ENCODE measurements at regions not wholly inside any gene's neighbourhood (a gene's known extent, or its start where the extent isn't known, plus 50 kb on each side); places are given as distances from the start of the nearest gene placed in this dataset.

DNA sequence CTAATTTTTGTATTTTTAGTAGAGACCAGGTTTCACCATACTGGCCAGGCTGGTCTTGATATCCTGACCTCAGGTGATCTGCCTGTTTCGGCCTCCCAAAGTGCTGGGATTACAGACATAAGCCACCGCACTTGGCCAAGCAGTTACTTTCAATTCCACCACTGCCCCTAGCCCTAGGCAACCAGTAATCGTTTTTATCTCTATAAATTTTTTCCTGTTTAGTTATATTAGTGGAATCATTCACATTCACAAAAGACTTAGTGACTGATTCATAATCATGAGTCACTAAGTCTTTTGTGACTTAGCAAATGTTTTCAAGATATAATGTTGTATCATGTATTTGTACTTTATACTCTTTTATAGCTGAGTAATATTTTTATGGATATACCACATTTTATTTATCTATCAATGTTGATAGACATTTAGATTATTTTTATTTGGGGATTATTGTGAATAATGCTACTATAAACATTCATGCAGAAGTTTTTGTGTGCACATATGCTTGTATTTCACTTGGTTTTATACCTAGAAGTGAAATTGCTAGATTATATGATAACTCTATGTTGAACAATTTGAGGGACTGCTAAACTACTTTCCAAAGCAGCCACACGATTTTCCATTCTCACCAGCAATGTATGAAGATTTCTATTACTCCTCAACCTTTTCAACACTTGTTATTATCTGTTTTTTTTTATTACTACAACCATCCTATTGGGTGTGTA lies 421.4 kb upstream of the ID4 start:
- H3K27me3 ChIP-seq (replicated peaks in 1 of 2; ENCODE audit: control insufficient read depth in 2 of 2, insufficient read depth in 2 of 2, low read length in 1 of 2) = no peaks in the 10 kb centered on the region

More for the DNA sequence above, 421.4 kb upstream of the ID4 start:
- DNase-seq (ENCODE audit: low read depth, low spot score) = no peak
- Histone ChIP-seq H3K9ac (ENCODE audit: control insufficient read depth, insufficient read depth, low read length) (no peak overlapping the region), H4K20me1 (ENCODE audit: control insufficient read depth, insufficient read depth) (no peaks in the 10 kb centered on the region), H3K27ac (ENCODE audit: control insufficient read depth, insufficient read depth) (no peak overlapping the region), H3K36me3 (ENCODE audit: control insufficient read depth in 2 of 2, insufficient read depth in 2 of 2, low read length in 1 of 2) (no peaks in the 10 kb centered on the region), H2AFZ (ENCODE audit: control insufficient read depth, low read depth, low read length) (no peak overlapping the region), H3K4me1 (ENCODE audit: control insufficient read depth, insufficient read depth, low read length) (no peaks in the 10 kb centered on the region), H3K79me2 (ENCODE audit: control insufficient read depth, insufficient read depth, low read length) (no peaks in the 10 kb centered on the region), H3K4me2 (ENCODE audit: control insufficient read depth, insufficient read depth) (no peak overlapping the region), H3K4me3 (no peak overlapping the region), H3K9me3 (replicated peaks; ENCODE audit: control insufficient read depth, insufficient read depth, low read length) (no peaks in the 10 kb centered on the region)
- intact Hi-C loops (cut with micrococcal nuclease; ENCODE audit: unreplicated experiment) (no loop called here), in situ Hi-C loops (cut with MboI) (no loop called here)
- no TSS peak for BruUV-seq (replicated peaks)
- ChIA-PET CTCF (no interaction called here), RAD21 (ENCODE audit: unreplicated experiment) (no interaction called here), SMC1A (ENCODE audit: uncharacterized antibody, unreplicated experiment) (no interaction called here), POLR2A (no interaction called here)
- WGBS (ENCODE audit: insufficient coverage, insufficient replicate concordance, low lambda C conversion rate, missing lambda C conversion rate) = 7% methylated on average over 4 of the region's 4 CpGs
- no peak for FAIRE-seq
- TF ChIP-seq, protein P1, sequence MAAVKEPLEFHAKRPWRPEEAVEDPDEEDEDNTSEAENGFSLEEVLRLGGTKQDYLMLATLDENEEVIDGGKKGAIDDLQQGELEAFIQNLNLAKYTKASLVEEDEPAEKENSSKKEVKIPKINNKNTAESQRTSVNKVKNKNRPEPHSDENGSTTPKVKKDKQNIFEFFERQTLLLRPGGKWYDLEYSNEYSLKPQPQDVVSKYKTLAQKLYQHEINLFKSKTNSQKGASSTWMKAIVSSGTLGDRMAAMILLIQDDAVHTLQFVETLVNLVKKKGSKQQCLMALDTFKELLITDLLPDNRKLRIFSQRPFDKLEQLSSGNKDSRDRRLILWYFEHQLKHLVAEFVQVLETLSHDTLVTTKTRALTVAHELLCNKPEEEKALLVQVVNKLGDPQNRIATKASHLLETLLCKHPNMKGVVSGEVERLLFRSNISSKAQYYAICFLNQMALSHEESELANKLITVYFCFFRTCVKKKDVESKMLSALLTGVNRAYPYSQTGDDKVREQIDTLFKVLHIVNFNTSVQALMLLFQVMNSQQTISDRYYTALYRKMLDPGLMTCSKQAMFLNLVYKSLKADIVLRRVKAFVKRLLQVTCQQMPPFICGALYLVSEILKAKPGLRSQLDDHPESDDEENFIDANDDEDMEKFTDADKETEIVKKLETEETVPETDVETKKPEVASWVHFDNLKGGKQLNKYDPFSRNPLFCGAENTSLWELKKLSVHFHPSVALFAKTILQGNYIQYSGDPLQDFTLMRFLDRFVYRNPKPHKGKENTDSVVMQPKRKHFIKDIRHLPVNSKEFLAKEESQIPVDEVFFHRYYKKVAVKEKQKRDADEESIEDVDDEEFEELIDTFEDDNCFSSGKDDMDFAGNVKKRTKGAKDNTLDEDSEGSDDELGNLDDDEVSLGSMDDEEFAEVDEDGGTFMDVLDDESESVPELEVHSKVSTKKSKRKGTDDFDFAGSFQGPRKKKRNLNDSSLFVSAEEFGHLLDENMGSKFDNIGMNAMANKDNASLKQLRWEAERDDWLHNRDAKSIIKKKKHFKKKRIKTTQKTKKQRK (IDR thresholded peaks at IDR 0.05; ENCODE audit: low read depth, low read length) = no peak
- TF ChIP-seq SRF (IDR thresholded peaks at IDR 0.05; ENCODE audit: low read depth in 2 of 2, low read length in 2 of 2) (no peak), JUND (IDR thresholded peaks at IDR 0.05; ENCODE audit: low read depth, low read length) (no peak), BMI1 (IDR thresholded peaks at IDR 0.05; ENCODE audit: borderline replicate concordance) (no peak), SP1 (IDR thresholded peaks at IDR 0.05; ENCODE audit: low read depth, low read length) (no peak), BACH1 (IDR thresholded peaks at IDR 0.05; ENCODE audit: borderline replicate concordance) (no peak), SMARCA5 (IDR thresholded peaks at IDR 0.05) (no peak), FOS (IDR thresholded peaks at IDR 0.05; ENCODE audit: borderline replicate concordance, extremely low read depth, insufficient read length) (no peak), ZNF207 (IDR thresholded peaks at IDR 0.05; ENCODE audit: borderline replicate concordance) (no peak), RFX5 (IDR thresholded peaks at IDR 0.05; ENCODE audit: low read depth, low read length) (no peak), RELA (IDR thresholded peaks at IDR 0.05; ENCODE audit: borderline replicate concordance, partially characterized antibody) (no peak), ASH2L (IDR thresholded peaks at IDR 0.05; ENCODE audit: borderline replicate concordance, low read depth) (no peak), SMAD1 (IDR thresholded peaks at IDR 0.05; ENCODE audit: low read depth, partially characterized antibody) (no peak), NR2C1 (IDR thresholded peaks at IDR 0.05) (no peak), CHD2 (IDR thresholded peaks at IDR 0.05; ENCODE audit: borderline replicate concordance, low read depth, low read length) (no peak), SREBF2 (IDR thresholded peaks at IDR 0.05; ENCODE audit: low read length) (no peak), IKZF2 (IDR thresholded peaks at IDR 0.05) (no peak)
- no peak for ATAC-seq

Measured in GM12878 (cell line).